Activated CD4-positive, alpha-beta T cell treated with anti-CD3 and anti-CD28 coated beads, Interleukin-2, amount 50 U/mL, for 4 hours (primary cell): ENCODE measurements at regions not wholly inside any gene's neighbourhood (a gene's known extent, or its start where the extent isn't known, plus 50 kb on each side); places are given as distances from the start of the nearest gene placed in this dataset.

Experiments used
- DNase-seq, 2 experiments: peaks; one replicate each; pipeline ENCODE4 v3.0.0-alpha.2; 2020

DNA sequence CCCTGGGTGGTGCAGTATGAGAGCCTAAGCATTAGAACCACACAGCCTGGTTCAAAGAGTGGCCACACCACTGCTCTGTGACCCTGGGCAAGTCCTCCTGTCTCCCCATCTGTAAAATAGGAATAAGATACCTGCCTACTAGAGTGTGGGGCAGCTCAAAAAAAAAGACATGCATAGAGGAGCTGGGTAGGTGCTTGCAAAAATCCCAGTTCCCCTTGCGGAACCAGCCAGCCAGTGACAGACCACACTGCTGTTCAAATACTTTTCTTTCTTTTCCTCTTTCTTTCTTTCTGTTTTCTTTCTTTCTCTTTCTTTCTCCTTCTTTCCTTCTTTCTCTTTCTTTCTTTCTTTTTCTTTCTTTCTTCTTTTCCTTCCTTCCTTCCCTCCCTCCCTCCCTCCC is 63.0 kb upstream of the TRIM2 start:
- no peak for DNase-seq

DNA sequence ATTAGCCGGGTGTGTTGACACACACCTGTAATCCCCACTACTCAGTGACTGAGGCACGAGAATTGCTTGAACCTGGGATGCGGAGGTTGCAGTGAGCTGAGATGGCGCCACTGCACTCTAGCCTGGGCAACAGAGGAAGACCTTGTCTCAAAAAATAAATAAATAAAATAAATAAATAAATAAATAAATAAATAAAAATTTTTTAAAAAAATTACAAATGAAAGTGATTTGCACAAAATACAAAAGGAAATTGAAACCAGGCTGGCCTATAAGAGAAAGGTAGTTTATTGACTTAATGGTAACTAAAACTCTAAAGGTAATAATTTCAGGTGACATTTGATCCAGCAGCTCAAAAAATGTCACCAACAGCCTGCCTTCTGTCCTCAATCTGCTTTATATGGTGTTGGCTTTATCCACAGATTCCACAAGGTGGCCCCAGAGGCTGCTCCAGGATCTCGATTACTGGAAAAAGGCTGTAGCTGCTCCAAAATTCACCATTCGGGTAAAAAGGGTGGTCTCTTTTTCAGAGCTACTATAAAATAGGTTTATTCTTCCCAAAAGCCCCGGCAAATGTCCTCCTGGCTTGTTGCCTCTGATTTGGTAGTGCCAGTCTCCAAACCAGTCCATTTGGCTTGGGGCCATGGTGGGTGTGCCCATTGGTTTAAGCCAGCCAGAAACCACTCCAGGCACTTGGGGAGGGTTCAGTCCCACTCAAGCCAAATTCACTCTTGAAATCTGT is 61.4 kb upstream of the TRIM2 start:
- peak; percentile 48 to 52 for DNase-seq

DNA sequence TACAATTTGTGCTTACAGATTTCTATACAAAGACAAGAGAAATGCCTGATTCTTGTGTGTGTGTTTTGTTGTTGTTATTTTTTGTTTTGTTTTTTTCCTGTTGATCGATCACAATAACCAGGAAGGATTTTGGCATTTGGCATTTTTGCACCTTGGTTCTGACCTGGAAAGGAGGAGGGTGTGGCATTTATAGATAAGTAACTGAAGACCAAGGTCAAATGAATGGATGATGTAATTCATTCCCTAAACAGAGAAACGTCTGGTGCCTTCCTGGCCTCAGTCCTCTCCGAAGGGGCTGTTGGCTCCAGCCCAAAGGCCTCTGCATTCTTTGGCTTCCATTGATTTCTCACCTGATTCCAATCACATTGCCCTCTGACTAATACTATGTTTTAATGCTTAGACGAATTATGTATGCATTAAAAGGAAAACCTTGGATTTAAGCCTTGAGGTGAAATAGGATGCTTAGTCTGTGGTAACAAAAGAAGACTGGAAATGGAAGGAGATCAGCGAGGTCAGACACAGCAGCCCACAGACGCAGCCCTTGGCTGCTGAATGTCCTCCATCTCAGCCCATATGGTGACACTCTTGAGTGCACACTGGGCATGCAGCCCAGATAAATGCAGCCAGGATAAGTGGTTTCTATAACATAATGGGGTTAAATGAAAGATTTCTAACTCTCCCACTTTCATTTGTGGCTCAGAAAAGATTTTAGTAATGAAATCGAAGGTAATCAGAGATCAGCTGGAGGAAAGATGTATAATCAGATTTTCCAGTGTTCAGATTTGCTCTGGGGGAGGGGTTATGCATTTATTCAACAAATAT is 60.5 kb upstream of the TRIM2 start:
- no peak for DNase-seq

DNA sequence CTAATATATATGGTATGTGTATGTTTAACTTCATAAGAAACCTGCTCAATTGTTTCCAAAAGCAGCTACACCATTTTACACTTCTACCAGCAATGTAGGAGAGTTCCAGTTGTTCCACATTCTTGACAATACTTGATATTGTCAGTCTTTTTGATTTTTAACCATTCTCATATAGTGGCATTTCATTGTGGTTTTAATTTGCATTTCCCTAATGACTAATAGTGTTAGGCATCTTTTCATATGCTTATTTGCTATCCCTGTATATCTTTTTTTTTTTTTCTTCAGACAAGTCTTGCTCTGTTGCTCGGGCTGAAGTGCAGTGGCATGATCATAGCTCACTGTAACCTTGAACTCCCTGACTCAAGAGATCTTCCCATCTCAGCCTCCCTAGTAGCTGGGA is 58.2 kb upstream of the TRIM2 start:
- DNase-seq: no peak

DNA sequence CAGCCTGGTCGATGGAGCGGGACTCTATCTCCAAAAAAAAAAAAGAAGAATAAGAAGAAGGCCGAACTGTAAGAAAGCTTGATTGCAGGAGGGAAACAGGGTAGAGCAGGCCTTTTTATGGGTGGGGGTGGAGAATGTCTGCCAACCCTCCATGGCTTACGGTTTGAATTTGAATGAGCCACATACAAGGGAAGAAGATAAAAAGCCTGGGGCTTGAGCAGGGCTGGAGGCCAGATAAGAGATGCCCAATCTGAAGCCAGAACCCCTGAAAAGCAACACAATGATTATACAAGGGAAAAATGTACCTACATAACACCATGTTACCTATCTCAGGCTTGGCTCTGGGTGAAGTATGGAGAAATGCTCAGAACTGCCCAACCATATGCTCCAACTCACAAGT is 57.3 kb upstream of the TRIM2 start:
- no peak for DNase-seq

DNA sequence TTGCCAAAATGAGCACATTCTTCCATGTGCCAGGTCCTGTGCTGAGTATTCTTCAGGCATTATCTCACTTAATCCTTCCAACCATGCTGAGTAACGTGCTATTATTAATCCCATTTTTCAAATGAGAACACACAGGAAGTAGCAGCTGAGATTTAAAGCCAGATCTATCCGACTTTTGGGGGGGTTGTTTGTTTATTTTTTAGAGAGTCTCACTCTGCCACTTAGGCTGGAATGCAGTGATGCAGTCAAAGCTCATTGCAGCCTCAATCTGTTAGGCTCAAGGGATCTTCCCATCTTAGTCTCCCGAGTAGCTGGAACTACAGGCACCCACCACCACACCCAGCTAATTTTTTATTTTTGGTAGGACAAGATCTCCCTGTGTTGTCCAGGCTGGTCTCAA is 55.5 kb upstream of the TRIM2 start:
- no peak for DNase-seq

DNA sequence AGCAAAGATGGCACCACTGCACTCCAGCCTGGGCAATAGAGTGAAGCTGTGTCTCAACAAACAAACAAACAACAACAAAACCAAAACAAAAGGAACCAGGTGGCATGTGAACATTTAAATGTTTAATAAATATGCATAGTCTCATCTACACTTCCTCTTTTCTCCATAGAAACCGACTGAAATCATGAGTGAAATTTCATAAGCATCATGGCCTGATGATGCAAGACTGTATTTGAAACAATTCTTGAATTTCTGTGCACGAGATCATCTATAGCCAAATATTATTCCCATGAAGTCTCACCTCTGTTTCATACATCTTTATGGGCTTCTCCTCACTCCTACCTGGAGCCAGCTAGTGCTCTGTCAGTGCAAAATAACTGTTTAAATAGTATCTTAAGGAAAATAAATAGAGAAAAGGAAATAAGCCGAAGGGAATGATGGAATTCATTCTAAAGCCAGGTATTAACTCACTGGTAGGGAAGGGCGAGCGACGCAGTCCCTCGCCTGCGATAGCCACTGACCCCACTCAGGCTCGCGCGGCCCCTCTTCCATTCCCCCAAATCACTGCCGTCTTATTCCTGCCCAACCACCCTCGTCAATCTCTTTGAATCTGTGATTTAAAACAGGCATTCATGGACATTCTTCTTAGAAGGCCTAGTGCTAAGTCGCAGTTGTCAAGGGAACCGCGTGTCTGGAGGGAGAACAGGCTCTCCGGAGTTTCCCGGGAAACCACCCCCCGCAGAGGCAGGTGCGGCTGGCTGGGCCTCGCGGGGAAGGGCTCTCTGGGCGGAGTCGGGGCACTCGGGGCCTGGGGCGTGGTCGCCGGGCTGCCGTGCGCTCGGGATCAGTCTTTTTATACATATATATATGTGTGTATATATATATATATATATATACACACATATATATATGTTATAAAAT is 52.4 kb upstream of the TRIM2 start:
- DNase-seq: peak; percentile 10 to 11

DNA sequence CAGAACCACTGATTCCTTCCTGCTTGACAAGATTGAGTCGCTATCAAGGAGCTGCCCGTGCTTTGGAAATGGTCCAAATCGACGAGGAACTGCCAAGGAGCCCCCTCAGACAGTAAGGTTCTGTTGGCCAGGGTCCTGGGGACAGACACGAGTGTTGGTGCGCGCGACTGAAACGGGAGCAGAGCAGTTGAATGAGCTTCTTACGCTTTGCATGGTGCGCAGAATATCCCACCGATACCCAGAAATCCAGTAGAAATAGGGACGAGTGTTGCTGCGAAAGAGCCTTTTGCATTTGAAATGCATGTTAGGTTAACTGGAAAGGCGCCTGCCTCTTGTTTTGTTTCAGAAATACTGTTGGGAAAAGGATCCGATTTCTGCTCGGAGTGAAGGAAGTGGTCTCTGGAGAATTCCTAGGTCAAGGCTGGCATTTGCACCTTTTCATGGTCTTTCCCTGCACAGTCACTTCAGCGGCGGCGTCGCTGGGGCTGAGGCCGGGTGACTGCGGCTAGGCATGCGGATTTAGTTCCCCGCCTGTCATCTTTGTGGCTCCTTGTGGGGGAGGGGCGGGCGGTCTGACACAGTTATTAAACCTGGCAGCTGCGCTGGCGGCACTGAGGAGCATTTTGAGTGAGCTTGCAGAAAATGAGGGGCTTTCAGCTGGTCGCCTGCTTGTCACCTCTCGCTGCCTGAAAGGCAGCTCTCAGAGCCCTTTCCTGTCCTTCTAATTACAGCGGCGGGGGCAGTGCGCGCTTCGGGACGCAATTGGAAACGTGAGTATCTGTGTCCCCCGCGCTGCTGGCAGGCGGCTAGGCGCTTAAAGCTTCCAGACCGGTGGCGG is 51.5 kb upstream of the TRIM2 start:
- DNase-seq: peak; percentile 63

DNA sequence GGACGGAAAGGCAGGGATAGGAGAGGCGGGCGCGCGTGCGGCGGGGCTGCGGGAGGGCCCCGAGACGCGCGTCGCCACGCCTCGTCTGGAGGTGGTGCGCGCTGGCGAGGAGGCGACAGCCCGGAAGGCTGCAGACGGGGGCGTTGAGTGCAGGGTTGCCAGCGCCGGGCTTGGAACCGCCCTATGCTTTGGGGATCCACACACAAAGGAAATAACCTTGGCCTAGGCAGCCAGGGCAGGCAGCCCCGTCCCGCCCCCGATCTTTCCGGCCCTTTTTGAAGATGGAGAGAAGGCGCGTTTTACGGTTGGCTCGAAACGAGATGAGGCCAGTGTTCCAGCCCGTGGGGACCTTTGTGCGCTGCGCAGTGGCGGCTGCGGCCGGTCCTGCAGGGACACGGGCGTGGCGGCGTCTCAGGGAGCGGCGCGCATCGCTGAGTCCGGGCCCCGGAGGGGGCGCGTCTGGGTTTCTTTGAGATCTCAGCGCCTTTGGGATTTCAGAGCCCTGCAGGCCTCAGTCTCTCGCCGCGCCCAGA is 50.8 kb upstream of the TRIM2 start:
- peak; percentile 70 to 75 for DNase-seq

DNA sequence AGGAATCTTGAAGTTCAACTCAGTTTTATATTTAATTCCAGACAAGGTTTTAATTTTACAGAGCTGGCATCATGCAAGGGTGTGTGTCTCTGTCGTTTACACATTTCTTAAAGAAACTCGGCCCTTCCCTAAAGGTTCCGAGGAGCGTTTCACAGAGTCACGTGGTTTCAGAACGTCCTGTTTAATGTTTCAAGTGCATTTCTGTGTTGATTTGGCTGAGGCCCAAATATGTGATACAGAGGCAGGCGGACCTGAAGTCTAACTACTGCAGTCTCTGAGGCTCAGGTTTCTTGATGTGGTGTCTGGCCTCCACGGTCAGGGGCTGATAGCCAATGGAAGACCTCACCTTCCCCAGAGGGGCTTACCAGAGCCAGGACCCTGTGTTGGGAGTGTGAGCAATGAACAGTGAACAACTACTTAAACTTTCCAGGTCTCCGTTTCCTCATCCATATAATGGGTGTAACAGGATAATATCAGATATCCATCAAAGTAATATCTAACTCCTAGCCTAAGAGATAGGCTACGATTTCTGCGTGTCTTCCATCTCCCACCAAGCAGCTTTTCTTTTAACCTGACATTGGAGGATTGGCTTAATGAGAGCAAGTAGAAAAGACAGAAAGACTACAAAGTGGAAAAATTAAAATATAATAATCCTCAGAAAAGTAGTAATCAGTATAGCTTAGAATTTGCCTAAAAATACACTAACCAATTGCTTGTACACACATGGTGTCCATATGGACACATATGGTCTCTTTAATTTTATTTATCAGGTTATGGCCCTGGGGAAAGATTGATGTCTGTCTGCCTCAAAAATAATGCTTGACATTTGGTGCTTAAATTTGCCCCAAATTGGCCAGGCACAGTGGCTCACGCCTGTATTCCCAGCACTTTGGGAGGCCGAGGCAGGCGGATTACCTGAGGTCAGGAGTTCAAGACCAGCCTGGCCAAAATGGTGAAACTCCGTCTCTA is 50.0 kb upstream of the TRIM2 start:
- DNase-seq: no peak
